WTC11 (cell line): ENCODE measurements at regions not wholly inside any gene's neighbourhood (a gene's known extent, or its start where the extent isn't known, plus 50 kb on each side); places are given as distances from the start of the nearest gene placed in this dataset.

Experiments
- ESRRA ChIP-seq: sonication (generic); formaldehyde crosslinking; IDR thresholded peaks from 2 replicates; pipeline ENCODE4 v1.8.1; 2022; ENCODE audit warnings: mild to moderate bottlenecking, missing genetic modification reagents, borderline replicate concordance
- SMAD4 ChIP-seq: sonication (generic); formaldehyde crosslinking; IDR thresholded peaks from 2 replicates; pipeline ENCODE4 v1.8.0; 2022; ENCODE audit warnings: mild to moderate bottlenecking, missing genetic modification reagents
- TEAD4 ChIP-seq: sonication (generic); formaldehyde crosslinking; IDR thresholded peaks from 2 replicates; pipeline ENCODE4 v1.8.0; 2022; ENCODE audit warnings: mild to moderate bottlenecking, missing genetic modification reagents
- ZBTB21 ChIP-seq: sonication (generic); formaldehyde crosslinking; IDR thresholded peaks from 2 replicates; pipeline ENCODE4 v1.8.1; 2023; ENCODE audit warnings: mild to moderate bottlenecking, missing genetic modification reagents, borderline replicate concordance
- ZNF121 ChIP-seq: sonication (generic); formaldehyde crosslinking; IDR thresholded peaks from 2 replicates; pipeline ENCODE4 v1.8.0; 2023; ENCODE audit warnings: missing genetic modification reagents
- ZSCAN18 ChIP-seq: fragments of 250-450 bp; sonication (Bioruptor Pico); IDR thresholded peaks from 2 replicates; pipeline ENCODE4 v2.1.2; 2022; ENCODE audit warnings: mild to moderate bottlenecking, moderate library complexity
- TF ChIP-seq, protein P1 (sequence below): fragments of 200-600 bp; IDR thresholded peaks from 2 replicates; pipeline ENCODE4 v1.8.0; 2022; ENCODE audit warnings: antibody characterized with exemption
- TF ChIP-seq, protein P2 (sequence below): sonication (generic); formaldehyde crosslinking; IDR thresholded peaks from 2 replicates; pipeline ENCODE4 v1.8.1; 2023; ENCODE audit warnings: mild to moderate bottlenecking, missing genetic modification reagents, moderate library complexity
- TF ChIP-seq, protein P3 (sequence below): sonication (generic); formaldehyde crosslinking; IDR thresholded peaks from 2 replicates; pipeline ENCODE4 v1.8.1; 2023; ENCODE audit warnings: mild to moderate bottlenecking, missing genetic modification reagents, borderline replicate concordance

- TF ChIP-seq ZNF121 (CRISPR knock-in tag): no peak
- TF ChIP-seq, protein P1, sequence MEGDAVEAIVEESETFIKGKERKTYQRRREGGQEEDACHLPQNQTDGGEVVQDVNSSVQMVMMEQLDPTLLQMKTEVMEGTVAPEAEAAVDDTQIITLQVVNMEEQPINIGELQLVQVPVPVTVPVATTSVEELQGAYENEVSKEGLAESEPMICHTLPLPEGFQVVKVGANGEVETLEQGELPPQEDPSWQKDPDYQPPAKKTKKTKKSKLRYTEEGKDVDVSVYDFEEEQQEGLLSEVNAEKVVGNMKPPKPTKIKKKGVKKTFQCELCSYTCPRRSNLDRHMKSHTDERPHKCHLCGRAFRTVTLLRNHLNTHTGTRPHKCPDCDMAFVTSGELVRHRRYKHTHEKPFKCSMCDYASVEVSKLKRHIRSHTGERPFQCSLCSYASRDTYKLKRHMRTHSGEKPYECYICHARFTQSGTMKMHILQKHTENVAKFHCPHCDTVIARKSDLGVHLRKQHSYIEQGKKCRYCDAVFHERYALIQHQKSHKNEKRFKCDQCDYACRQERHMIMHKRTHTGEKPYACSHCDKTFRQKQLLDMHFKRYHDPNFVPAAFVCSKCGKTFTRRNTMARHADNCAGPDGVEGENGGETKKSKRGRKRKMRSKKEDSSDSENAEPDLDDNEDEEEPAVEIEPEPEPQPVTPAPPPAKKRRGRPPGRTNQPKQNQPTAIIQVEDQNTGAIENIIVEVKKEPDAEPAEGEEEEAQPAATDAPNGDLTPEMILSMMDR: no peak
- TF ChIP-seq ZSCAN18: no peak
- no peak for TF ChIP-seq ZBTB21 (CRISPR knock-in tag)
- TF ChIP-seq, protein P2, sequence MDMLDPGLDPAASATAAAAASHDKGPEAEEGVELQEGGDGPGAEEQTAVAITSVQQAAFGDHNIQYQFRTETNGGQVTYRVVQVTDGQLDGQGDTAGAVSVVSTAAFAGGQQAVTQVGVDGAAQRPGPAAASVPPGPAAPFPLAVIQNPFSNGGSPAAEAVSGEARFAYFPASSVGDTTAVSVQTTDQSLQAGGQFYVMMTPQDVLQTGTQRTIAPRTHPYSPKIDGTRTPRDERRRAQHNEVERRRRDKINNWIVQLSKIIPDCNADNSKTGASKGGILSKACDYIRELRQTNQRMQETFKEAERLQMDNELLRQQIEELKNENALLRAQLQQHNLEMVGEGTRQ (CRISPR knock-in tag): no peak
- TF ChIP-seq ESRRA (CRISPR knock-in tag): no peak
- TF ChIP-seq, protein P3, sequence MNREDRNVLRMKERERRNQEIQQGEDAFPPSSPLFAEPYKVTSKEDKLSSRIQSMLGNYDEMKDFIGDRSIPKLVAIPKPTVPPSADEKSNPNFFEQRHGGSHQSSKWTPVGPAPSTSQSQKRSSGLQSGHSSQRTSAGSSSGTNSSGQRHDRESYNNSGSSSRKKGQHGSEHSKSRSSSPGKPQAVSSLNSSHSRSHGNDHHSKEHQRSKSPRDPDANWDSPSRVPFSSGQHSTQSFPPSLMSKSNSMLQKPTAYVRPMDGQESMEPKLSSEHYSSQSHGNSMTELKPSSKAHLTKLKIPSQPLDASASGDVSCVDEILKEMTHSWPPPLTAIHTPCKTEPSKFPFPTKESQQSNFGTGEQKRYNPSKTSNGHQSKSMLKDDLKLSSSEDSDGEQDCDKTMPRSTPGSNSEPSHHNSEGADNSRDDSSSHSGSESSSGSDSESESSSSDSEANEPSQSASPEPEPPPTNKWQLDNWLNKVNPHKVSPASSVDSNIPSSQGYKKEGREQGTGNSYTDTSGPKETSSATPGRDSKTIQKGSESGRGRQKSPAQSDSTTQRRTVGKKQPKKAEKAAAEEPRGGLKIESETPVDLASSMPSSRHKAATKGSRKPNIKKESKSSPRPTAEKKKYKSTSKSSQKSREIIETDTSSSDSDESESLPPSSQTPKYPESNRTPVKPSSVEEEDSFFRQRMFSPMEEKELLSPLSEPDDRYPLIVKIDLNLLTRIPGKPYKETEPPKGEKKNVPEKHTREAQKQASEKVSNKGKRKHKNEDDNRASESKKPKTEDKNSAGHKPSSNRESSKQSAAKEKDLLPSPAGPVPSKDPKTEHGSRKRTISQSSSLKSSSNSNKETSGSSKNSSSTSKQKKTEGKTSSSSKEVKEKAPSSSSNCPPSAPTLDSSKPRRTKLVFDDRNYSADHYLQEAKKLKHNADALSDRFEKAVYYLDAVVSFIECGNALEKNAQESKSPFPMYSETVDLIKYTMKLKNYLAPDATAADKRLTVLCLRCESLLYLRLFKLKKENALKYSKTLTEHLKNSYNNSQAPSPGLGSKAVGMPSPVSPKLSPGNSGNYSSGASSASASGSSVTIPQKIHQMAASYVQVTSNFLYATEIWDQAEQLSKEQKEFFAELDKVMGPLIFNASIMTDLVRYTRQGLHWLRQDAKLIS: no peak
- no peak for TF ChIP-seq TEAD4 (CRISPR knock-in tag)
- no peak for TF ChIP-seq SMAD4 (CRISPR knock-in tag)
Measured at GRCh38 chr5:56426693-56427092, 193.6 kb upstream of the ANKRD55 start.
